Astrocyte (in vitro differentiated cells and primary cell): ENCODE measurements at regions not wholly inside any gene's neighbourhood (a gene's known extent, or its start where the extent isn't known, plus 50 kb on each side); places are given as distances from the start of the nearest gene placed in this dataset.

Source experiments
- DNase-seq: peaks from one replicate; pipeline ENCODE4 v3.0.0-alpha.2; 2010; ENCODE audit warnings: low read depth
- FAIRE-seq: peaks from 2 replicates; lab custom pipeline; 2011; peaks lifted over from hg19 to GRCh38; lab: Jason Lieb, UNC
- H2AFZ ChIP-seq: 2 replicates; pipeline ENCODE4 v1.6.0; 2012; ENCODE audit warnings: low read depth, low read length, inconsistent platforms
- H3K27ac ChIP-seq: 2 replicates; pipeline ENCODE4 v1.5.1; 2011; ENCODE audit warnings: low read depth, low read length, inconsistent platforms
- H3K27me3 ChIP-seq: 2 replicates; pipeline ENCODE4 v1.6.0; 2011; ENCODE audit warnings: low read length, inconsistent platforms; ENCODE audit not compliant: insufficient read depth
- H3K36me3 ChIP-seq: 2 replicates; pipeline ENCODE4 v1.5.1; 2011; ENCODE audit warnings: low read length, inconsistent platforms; ENCODE audit not compliant: insufficient read depth
- H3K4me1 ChIP-seq: 2 replicates; pipeline ENCODE4 v1.5.1; 2011; ENCODE audit warnings: low read length, inconsistent platforms; ENCODE audit not compliant: insufficient read depth
- H3K4me2 ChIP-seq: 2 replicates; pipeline ENCODE4 v1.6.0; 2012; ENCODE audit warnings: low read length, inconsistent platforms
- H3K4me3 ChIP-seq: 2 replicates; pipeline ENCODE4 v1.5.1; 2011; ENCODE audit warnings: low read depth, mild to moderate bottlenecking, low read length, inconsistent platforms; ENCODE audit not compliant: insufficient read depth
- H3K79me2 ChIP-seq: 2 replicates; pipeline ENCODE4 v1.6.0; 2012; ENCODE audit warnings: mild to moderate bottlenecking, low read length, inconsistent platforms; ENCODE audit not compliant: insufficient read depth
- H3K9ac ChIP-seq: 2 replicates; pipeline ENCODE4 v1.6.0; 2012; ENCODE audit warnings: mild to moderate bottlenecking, low read length, inconsistent platforms
- H3K9me3 ChIP-seq: 2 replicates; pipeline ENCODE4 v1.5.1; 2012; ENCODE audit warnings: low read depth, mild to moderate bottlenecking, low read length, inconsistent platforms; ENCODE audit not compliant: insufficient read depth
- H4K20me1 ChIP-seq: 2 replicates; pipeline ENCODE4 v1.6.0; 2012; ENCODE audit warnings: low read length, inconsistent platforms; ENCODE audit not compliant: insufficient read depth
- H3K27ac Mint-ChIP-seq: one replicate; pipeline ENCODE4 v1.8.0; 2021; ENCODE audit warnings: mild to moderate bottlenecking, mixed read lengths; ENCODE audit not compliant: unreplicated experiment
- H3K27me3 Mint-ChIP-seq: one replicate; pipeline ENCODE4 v1.8.0; 2021; ENCODE audit warnings: low read depth, mixed read lengths; ENCODE audit not compliant: unreplicated experiment
- H3K36me3 Mint-ChIP-seq: one replicate; pipeline ENCODE4 v1.8.0; 2021; ENCODE audit warnings: low read depth, mixed read lengths; ENCODE audit not compliant: unreplicated experiment
- H3K4me1 Mint-ChIP-seq: one replicate; pipeline ENCODE4 v1.8.0; 2021; ENCODE audit warnings: low read depth, mixed read lengths; ENCODE audit not compliant: unreplicated experiment
- H3K4me3 Mint-ChIP-seq: one replicate; pipeline ENCODE4 v1.8.0; 2021; ENCODE audit warnings: mild to moderate bottlenecking, moderate library complexity, mixed read lengths; ENCODE audit not compliant: unreplicated experiment
- H3K9me3 Mint-ChIP-seq: one replicate; pipeline ENCODE4 v1.8.0; 2021; ENCODE audit warnings: mild to moderate bottlenecking, mixed read lengths; ENCODE audit not compliant: unreplicated experiment
- CTCF ChIP-seq: IDR thresholded peaks from 2 replicates; pipeline ENCODE4 v1.5.1; 2011; ENCODE audit warnings: low read depth, mild to moderate bottlenecking, inconsistent platforms, low read length, moderate library complexity; ENCODE audit not compliant: insufficient read depth
- EZH2 ChIP-seq: IDR thresholded peaks from 2 replicates; pipeline ENCODE4 v1.6.1; 2012; ENCODE audit warnings: mild to moderate bottlenecking, low read length, inconsistent platforms; ENCODE audit not compliant: insufficient read depth

- no peaks in the 10 kb centered on the region for H3K36me3 ChIP-seq
- Mint-ChIP-seq H3K4me1 (peaks cover 6% of the 10 kb centered on the region), H3K4me3 (no peak overlapping the region), H3K27ac (no peak overlapping the region), H3K9me3 (peaks cover 5% of the 10 kb centered on the region), H3K27me3 (peaks cover 37% of the 10 kb centered on the region), H3K36me3 (no peaks in the 10 kb centered on the region)
- no peaks in the 10 kb centered on the region for H3K27me3 ChIP-seq
- H3K27ac ChIP-seq = no peak overlapping the region
- FAIRE-seq (no peak), DNase-seq (no peak)
- H2AFZ ChIP-seq = no peak overlapping the region
- H4K20me1 ChIP-seq = no peaks in the 10 kb centered on the region
- H3K79me2 ChIP-seq = no peaks in the 10 kb centered on the region
- no peaks in the 10 kb centered on the region for H3K9me3 ChIP-seq
- TF ChIP-seq EZH2 (no peak), CTCF (no peak)
- H3K9ac ChIP-seq = no peak overlapping the region
- no peak overlapping the region for H3K4me2 ChIP-seq
- no peak overlapping the region for H3K4me3 ChIP-seq
- H3K4me1 ChIP-seq = peaks cover 5% of the 10 kb centered on the region
These were observed 129.5 kb downstream of the OAT start for GRCh38 chr10:124288928-124289850.

- Histone ChIP-seq H3K9me3 (no peaks in the 10 kb centered on the region), H2AFZ (no peak overlapping the region), H3K27me3 (no peaks in the 10 kb centered on the region), H4K20me1 (no peaks in the 10 kb centered on the region), H3K9ac (no peak overlapping the region), H3K27ac (no peak overlapping the region), H3K4me1 (peaks cover 5% of the 10 kb centered on the region), H3K4me2 (no peak overlapping the region), H3K36me3 (no peaks in the 10 kb centered on the region), H3K4me3 (no peak overlapping the region), H3K79me2 (no peaks in the 10 kb centered on the region)
- Mint-ChIP-seq H3K27me3 (peaks cover 44% of the 10 kb centered on the region), H3K27ac (no peak overlapping the region), H3K4me3 (no peak overlapping the region), H3K36me3 (no peaks in the 10 kb centered on the region), H3K9me3 (peaks cover 2% of the 10 kb centered on the region), H3K4me1 (peaks cover 6% of the 10 kb centered on the region)
- DNase-seq (no peak), FAIRE-seq (no peak)
- TF ChIP-seq EZH2 (no peak), CTCF (no peak)
These were observed 130.2 kb downstream of the OAT start for GRCh38 chr10:124288486-124288885.

GRCh38 chr10:124287791-124288190 is 130.9 kb downstream of the OAT start:
- DNase-seq (no peak), FAIRE-seq (no peak)
- Histone ChIP-seq H4K20me1 (no peaks in the 10 kb centered on the region), H3K9me3 (no peaks in the 10 kb centered on the region), H3K4me2 (no peak overlapping the region), H2AFZ (no peak overlapping the region), H3K4me1 (peaks cover 5% of the 10 kb centered on the region), H3K4me3 (no peak overlapping the region), H3K27ac (no peak overlapping the region), H3K79me2 (no peaks in the 10 kb centered on the region), H3K9ac (no peak overlapping the region), H3K36me3 (no peaks in the 10 kb centered on the region), H3K27me3 (no peaks in the 10 kb centered on the region)
- TF ChIP-seq EZH2 = no peak
- no peak for TF ChIP-seq CTCF
- Mint-ChIP-seq H3K27ac (no peak overlapping the region), H3K4me1 (peaks cover 6% of the 10 kb centered on the region), H3K9me3 (peaks cover 2% of the 10 kb centered on the region), H3K36me3 (no peaks in the 10 kb centered on the region), H3K27me3 (peaks cover 48% of the 10 kb centered on the region), H3K4me3 (no peak overlapping the region)
